PFSK-1 (cell line): ENCODE measurements at regions not wholly inside any gene's neighbourhood (a gene's known extent, or its start where the extent isn't known, plus 50 kb on each side); places are given as distances from the start of the nearest gene placed in this dataset.

Experiments
- POLR2AphosphoS5 ChIP-seq: IDR thresholded peaks from 2 replicates; pipeline ENCODE4 v1.6.1; 2012; ENCODE audit warnings: low read depth, mild to moderate bottlenecking, control low read depth, low read length, moderate library complexity
- TAF1 ChIP-seq: IDR thresholded peaks from 2 replicates; pipeline ENCODE4 v1.6.1; 2012; ENCODE audit warnings: low read length, control low read depth, borderline replicate concordance; ENCODE audit not compliant: insufficient read depth

DNA sequence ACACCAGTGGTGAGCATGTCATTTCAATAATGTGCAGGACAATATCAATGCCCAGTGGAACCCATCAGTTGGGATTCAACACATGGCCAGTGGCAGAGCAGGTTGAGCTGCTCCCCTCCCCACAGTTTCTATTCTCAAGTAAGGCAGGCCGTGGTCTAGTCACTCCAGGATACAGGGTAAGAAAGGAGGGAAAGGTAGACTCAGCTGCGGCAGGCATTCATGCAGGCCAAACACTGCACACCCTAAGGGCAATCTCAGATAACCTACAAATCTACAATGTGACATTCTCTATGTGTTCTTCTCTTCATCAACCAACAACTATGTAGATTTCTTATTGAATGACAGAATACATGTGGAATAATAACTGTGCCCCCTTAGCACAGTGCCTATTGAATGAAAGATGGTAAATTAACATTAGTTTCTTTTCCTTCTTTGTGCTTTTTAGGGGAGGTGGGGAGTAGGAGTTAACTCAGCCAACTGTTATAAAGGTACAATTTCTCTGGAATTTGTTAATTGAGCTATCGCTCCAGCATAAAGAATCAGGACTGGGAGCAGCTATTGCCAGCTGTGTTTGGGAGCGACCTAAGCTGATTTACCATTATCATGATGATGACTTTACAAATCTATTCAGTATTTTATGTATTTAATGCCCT is 89.7 kb downstream of the FAM50B start:
- TF ChIP-seq TAF1 = no peak
- TF ChIP-seq POLR2AphosphoS5 = no peak
